Natural killer cell (primary cell): ENCODE measurements at regions not wholly inside any gene's neighbourhood (a gene's known extent, or its start where the extent isn't known, plus 50 kb on each side); places are given as distances from the start of the nearest gene placed in this dataset.

Source experiments
- ATAC-seq, 3 donors: fragments of 150-1000 bp in 2 of 3; fragments of 200-7000 bp in 1 of 3; cut with Tn5 transposase; 1 replicate in 1 of 3; 2 replicates in 2 of 3; pipeline ENCODE4 v1.10.0; 2021; ENCODE audit warnings: mild to moderate bottlenecking in 2 of 3, moderate library complexity in 2 of 3
- DNase-seq, 2 donors: peaks; one replicate each; pipeline versions ENCODE4 v3.0.0 to v3.0.0-alpha.2; 2013 to 2021; ENCODE audit warnings: mixed read lengths in 1 of 2
- H3K27ac ChIP-seq: one replicate; pipeline ENCODE4 v1.5.1; 2013; ENCODE audit warnings: mild to moderate bottlenecking, low read length
- H3K27me3 ChIP-seq: one replicate; pipeline ENCODE4 v1.6.1; 2013; ENCODE audit warnings: low read length; ENCODE audit not compliant: control insufficient read depth, insufficient read depth
- H3K36me3 ChIP-seq: one replicate; pipeline ENCODE4 v1.6.1; 2013; ENCODE audit warnings: low read length; ENCODE audit not compliant: control insufficient read depth, insufficient read depth
- H3K4me1 ChIP-seq: one replicate; pipeline ENCODE4 v1.6.1; 2013; ENCODE audit warnings: low read length; ENCODE audit not compliant: control insufficient read depth, insufficient read depth
- H3K4me3 ChIP-seq: one replicate; pipeline ENCODE4 v1.5.1; 2013; ENCODE audit warnings: low read length
- H3K9me3 ChIP-seq: one replicate; pipeline ENCODE4 v1.6.1; 2013; ENCODE audit warnings: low read length; ENCODE audit not compliant: control insufficient read depth, insufficient read depth
- H3K27ac Mint-ChIP-seq, 2 donors: one replicate each; pipeline ENCODE4 v1.8.0; 2022; ENCODE audit warnings: mild to moderate bottlenecking in 2 of 2, mixed read lengths in 2 of 2, moderate library complexity in 1 of 2
- H3K27me3 Mint-ChIP-seq, 2 donors: one replicate each; pipeline ENCODE4 v1.8.0; 2022; ENCODE audit warnings: low read depth in 2 of 2, mixed read lengths in 2 of 2
- H3K36me3 Mint-ChIP-seq: one replicate; pipeline ENCODE4 v1.8.0; 2022; ENCODE audit warnings: mixed read lengths
- H3K4me1 Mint-ChIP-seq, 2 donors: one replicate each; pipeline ENCODE4 v1.8.0; 2022; ENCODE audit warnings: mixed read lengths in 2 of 2
- H3K4me3 Mint-ChIP-seq: one replicate; pipeline ENCODE4 v1.8.0; 2022; ENCODE audit warnings: mild to moderate bottlenecking, moderate library complexity, mixed read lengths
- H3K9me3 Mint-ChIP-seq, 2 donors: one replicate each; pipeline ENCODE4 v1.8.0; 2022; ENCODE audit warnings: mixed read lengths in 2 of 2
- WGBS: methylation state at CpG from one replicate; pipeline ENCODE4 v1.1.7; 2013; ENCODE audit warnings: missing lambda C conversion rate; ENCODE audit not compliant: insufficient coverage; 5-methylcytosine and 5-hydroxymethylcytosine counted together
- intact Hi-C: fragments of 100-400 bp; cut with micrococcal nuclease; formaldehyde crosslinking; loops from one replicate; pipeline ENCODE4 v1.14.2; 2022
- TF ChIP-seq, protein P1 (sequence below): fragments of 200-600 bp; IDR thresholded peaks from one replicate; pipeline ENCODE4 v1.8.0; 2022; ENCODE audit warnings: antibody characterized with exemption

DNA sequence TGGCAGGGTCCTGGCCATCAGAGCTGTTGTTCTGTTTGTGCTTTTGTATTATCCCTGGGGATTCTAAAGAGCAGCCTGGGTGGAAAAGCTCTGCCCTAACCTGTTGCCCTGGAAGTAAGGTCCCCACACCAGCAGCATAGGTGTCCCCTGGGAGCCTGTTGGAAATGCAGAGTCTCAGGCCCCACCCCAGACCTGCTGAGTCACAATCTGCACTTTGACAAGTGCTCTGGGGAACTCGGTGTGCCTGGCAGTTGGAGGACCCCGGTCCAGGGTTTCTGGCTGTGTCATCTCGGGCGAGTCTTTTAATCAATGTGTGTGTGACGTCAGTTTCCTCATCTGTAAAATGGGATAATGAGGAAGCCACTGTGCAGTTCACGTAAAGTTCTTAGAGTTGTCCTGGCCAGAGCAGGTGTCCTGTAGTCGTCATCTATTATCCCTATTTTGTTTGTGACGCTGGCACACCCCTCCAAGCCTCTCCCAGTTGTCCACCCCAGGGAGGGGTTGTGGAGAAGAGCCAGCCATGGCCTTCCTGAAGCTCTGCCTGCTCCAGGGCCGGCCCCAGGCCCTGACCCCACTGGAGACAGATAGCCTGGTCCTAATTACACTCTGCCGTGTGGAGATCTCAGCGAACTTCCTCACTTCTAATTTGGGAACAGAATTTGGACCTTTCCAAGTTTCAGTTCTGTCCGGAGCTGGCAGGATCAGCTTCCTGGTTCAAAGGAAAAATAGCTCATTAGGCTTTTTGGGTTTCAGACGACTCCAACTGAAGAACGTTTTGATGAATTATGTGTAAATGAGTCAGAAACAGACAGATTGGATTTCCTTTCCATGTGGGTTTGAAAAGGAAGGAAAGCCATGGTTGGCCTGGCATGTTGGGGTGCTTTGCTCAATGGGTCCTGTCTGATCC is 295.7 kb upstream of the FOXF1 start:
- no peak for DNase-seq
- Mint-ChIP-seq H3K36me3 (no peaks in the 10 kb centered on the region), H3K27me3 (peaks cover 1 to 3% of the 10 kb centered on the region in 2 donors), H3K9me3 (peaks cover 4 to 5% of the 10 kb centered on the region in 2 donors), H3K4me1 (peaks cover 17 to 19% of the 10 kb centered on the region in 2 donors), H3K4me3 (no peak overlapping the region), H3K27ac (no peak overlapping the region)
- Histone ChIP-seq H3K36me3 (no peaks in the 10 kb centered on the region), H3K27ac (no peak overlapping the region), H3K9me3 (peaks cover 11% of the 10 kb centered on the region), H3K4me3 (no peak overlapping the region), H3K4me1 (peaks cover 20% of the 10 kb centered on the region), H3K27me3 (no peaks in the 10 kb centered on the region)
- 66% methylated on average over 13 of the region's 14 CpGs for WGBS
- TF ChIP-seq, protein P1, sequence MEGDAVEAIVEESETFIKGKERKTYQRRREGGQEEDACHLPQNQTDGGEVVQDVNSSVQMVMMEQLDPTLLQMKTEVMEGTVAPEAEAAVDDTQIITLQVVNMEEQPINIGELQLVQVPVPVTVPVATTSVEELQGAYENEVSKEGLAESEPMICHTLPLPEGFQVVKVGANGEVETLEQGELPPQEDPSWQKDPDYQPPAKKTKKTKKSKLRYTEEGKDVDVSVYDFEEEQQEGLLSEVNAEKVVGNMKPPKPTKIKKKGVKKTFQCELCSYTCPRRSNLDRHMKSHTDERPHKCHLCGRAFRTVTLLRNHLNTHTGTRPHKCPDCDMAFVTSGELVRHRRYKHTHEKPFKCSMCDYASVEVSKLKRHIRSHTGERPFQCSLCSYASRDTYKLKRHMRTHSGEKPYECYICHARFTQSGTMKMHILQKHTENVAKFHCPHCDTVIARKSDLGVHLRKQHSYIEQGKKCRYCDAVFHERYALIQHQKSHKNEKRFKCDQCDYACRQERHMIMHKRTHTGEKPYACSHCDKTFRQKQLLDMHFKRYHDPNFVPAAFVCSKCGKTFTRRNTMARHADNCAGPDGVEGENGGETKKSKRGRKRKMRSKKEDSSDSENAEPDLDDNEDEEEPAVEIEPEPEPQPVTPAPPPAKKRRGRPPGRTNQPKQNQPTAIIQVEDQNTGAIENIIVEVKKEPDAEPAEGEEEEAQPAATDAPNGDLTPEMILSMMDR, result no peak
- no peak for ATAC-seq
- intact Hi-C loops, result no loop called here

DNA sequence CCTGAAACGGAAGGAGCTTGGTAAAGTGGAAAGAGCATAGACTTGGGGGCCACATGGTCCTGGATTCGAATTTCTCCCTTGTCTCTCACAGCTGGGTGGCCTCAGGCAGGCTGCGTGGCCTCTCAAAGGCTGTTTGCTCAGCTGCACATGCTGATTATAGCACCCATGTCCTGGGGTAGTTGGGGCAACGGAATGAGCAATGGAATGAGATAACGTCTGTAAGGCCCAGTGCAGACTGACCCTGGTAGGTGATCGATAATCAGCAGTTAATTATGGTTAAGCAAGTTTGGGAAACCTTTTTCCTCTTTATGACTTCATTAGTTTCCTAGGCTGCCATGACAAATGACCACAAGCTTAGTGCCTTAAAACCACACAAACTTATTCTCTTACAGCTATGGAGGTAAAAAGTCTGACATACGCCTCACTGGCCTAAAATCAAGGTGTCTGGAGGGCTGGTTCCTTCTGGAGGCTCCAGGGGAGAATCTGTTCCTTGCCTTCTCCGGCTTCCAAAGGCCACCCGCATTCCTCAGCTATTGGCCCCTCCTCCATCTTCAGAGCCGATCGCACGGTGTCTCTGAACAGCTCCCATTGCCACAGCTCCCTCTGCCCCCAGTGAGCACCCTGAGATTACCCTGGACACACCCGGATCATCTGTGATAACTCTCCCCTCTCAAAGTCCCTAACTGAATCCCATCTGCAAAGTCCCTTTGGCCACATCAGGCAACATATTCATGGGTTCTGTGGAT is 294.9 kb upstream of the FOXF1 start:
- intact Hi-C loops, result no loop called here
- 70% methylated on average over 13 of the region's 13 CpGs for WGBS
- H3K36me3 ChIP-seq, result no peaks in the 10 kb centered on the region
- H3K27me3 ChIP-seq, result no peaks in the 10 kb centered on the region
- Mint-ChIP-seq H3K4me3 (no peak overlapping the region), H3K9me3 (peaks cover 4 to 5% of the 10 kb centered on the region in 2 donors), H3K27ac (no peak overlapping the region), H3K27me3 (peaks cover 5 to 7% of the 10 kb centered on the region in 2 donors), H3K36me3 (no peaks in the 10 kb centered on the region), H3K4me1 (peaks cover 17 to 19% of the 10 kb centered on the region in 2 donors)
- no peak overlapping the region for H3K4me3 ChIP-seq
- no peak for DNase-seq
- ATAC-seq, result no peak
- peaks cover 20% of the 10 kb centered on the region for H3K4me1 ChIP-seq
- TF ChIP-seq, protein P1, result no peak
- no peak overlapping the region for H3K27ac ChIP-seq
- H3K9me3 ChIP-seq, result peaks cover 11% of the 10 kb centered on the region

DNA sequence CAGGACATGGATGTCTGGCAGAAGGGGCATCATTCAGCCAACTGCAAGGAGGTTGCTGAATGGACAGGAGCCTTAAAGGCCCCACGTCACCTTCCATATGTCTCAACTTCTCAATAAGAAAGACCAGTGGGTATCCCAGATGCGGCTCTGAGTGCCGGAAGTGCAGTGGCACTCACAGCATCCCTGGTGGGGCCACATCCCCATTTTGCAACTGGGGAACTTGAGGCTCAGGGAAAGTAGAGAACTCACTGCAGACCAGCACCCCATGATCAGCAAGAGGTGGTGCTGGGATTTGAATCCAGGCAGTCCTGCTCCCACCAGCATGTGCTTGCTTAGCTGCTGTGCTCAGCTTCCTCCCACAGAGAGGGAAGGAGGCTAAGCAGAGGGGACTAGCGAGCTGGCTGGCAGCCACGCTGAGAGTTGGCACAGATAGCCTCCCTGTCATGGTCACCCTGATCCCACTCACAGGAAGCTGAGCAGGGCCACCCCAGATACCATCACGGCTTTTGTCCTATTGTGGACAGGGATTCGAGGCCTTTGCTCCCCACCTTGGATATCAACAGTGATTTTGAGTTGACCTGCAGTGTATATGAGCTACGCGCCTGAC is 294.2 kb upstream of the FOXF1 start:
- H3K36me3 ChIP-seq, result no peaks in the 10 kb centered on the region
- H3K27me3 ChIP-seq, result no peaks in the 10 kb centered on the region
- H3K4me3 ChIP-seq, result no peak overlapping the region
- DNase-seq (no peak), ATAC-seq (no peak)
- no peaks in the 10 kb centered on the region for H3K36me3 Mint-ChIP-seq
- H3K27ac ChIP-seq, result no peak overlapping the region
- peaks cover 17 to 19% of the 10 kb centered on the region in 2 donors for H3K4me1 Mint-ChIP-seq
- no peak overlapping the region for H3K4me3 Mint-ChIP-seq
- WGBS, result 80% methylated on average over 9 of the region's 9 CpGs
- intact Hi-C loops, result no loop called here
- peaks cover 20% of the 10 kb centered on the region for H3K4me1 ChIP-seq
- TF ChIP-seq, protein P1, result no peak
- H3K9me3 Mint-ChIP-seq, result peaks cover 4 to 5% of the 10 kb centered on the region in 2 donors
- H3K9me3 ChIP-seq, result peaks cover 11% of the 10 kb centered on the region
- peaks cover 7 to 11% of the 10 kb centered on the region in 2 donors for H3K27me3 Mint-ChIP-seq
- no peak overlapping the region for H3K27ac Mint-ChIP-seq
